ENCODE measurements at regions not wholly inside any gene's neighbourhood (a gene's known extent, or its start where the extent isn't known, plus 50 kb on each side); places are given as distances from the start of the nearest gene placed in this dataset.

DNA sequence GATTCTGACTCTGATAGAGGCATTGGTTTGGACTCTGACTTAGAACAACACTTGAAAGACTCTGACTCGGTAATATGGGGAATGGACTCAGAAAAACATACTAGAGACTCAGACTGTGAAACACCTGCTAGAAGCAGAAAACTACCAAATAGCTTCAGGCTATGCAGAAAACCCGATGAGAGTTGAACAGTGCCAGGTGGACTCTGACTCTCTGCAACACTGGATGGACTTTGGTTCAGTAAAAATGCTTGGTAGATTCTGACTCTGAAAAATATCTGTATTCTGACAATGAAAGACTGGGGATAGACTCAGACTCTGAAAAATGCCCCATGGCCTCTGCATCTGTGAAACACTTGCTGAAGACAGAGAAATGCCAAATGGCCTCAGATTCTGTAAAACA lies 215.1 kb upstream of the HDX start:
- no peak for TF ChIP-seq CTCF (IDR thresholded peaks at IDR 0.05; ENCODE audit: insufficient read depth, low read length, poor library complexity, severe bottlenecking)
- TF ChIP-seq EZH2phosphoT487 (conservative IDR thresholded peaks at IDR 0.05; ENCODE audit: low read length), result no peak
